ENCODE measurements at regions not wholly inside any gene's neighbourhood (a gene's known extent, or its start where the extent isn't known, plus 50 kb on each side); places are given as distances from the start of the nearest gene placed in this dataset.

DNA sequence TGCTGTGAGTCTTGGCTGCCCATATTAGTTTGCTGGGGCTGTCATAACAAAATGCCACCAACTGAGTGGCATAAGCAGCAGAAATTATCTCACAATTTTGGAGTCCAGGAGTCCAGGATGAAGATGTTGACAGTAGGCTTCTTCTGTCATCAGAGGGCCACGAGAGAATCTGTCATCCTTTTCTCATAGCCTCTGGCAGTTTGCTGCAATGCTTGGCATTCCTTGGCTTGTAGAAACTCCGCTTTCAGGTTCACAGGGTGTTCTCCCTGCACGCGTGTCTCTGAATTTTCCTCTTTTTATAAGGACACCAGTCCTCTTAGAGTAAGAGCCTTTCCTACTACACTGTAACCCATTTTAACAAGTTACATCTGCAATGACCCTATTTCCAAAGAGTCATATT, 838.4 kb downstream of the TFAP2A start:
- intact Hi-C loops (cut with DNase I) = no loop called here
- Histone ChIP-seq H3K27ac (no peak overlapping the region), H3K36me3 (replicated peaks in 1 of 2) (no peaks in the 10 kb centered on the region), H3K4me1 (replicated peaks in 1 of 2) (no peaks in the 10 kb centered on the region), H3K9me3 (replicated peaks in 1 of 3) (no peaks in the 10 kb centered on the region), H3K4me3 (no peak overlapping the region), H3K27me3 (no peaks in the 10 kb centered on the region)
- no peak for TF ChIP-seq POLR2A (IDR thresholded peaks at IDR 0.05)
- TF ChIP-seq, protein P1, sequence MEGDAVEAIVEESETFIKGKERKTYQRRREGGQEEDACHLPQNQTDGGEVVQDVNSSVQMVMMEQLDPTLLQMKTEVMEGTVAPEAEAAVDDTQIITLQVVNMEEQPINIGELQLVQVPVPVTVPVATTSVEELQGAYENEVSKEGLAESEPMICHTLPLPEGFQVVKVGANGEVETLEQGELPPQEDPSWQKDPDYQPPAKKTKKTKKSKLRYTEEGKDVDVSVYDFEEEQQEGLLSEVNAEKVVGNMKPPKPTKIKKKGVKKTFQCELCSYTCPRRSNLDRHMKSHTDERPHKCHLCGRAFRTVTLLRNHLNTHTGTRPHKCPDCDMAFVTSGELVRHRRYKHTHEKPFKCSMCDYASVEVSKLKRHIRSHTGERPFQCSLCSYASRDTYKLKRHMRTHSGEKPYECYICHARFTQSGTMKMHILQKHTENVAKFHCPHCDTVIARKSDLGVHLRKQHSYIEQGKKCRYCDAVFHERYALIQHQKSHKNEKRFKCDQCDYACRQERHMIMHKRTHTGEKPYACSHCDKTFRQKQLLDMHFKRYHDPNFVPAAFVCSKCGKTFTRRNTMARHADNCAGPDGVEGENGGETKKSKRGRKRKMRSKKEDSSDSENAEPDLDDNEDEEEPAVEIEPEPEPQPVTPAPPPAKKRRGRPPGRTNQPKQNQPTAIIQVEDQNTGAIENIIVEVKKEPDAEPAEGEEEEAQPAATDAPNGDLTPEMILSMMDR (IDR thresholded peaks at IDR 0.05) = no peak
- DNase-seq = no peak
- 80 to 92% (median 82%) methylated on average over 4 of the region's 4 CpGs for WGBS, 4 donors

DNA sequence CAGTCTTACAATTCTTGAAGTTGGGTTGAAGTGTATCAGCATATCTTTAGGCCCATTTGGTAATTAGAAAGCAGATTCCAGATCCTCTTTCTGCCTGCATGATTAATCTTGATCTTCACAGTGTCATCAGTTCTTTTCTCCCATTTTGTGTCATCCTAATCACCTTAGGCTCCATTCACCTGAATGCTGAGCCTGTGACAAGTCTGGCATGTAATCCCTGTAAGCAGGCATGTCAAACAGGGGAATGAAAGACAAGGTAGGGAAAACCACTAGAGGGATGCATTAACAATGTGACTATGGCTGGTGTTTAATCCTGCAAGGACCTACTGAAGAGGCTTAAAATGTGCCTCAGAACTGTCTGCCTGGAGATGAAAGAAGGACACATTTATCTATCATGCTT, 848.8 kb downstream of the TFAP2A start:
- TF ChIP-seq, protein P1 (IDR thresholded peaks at IDR 0.05) = no peak
- TF ChIP-seq POLR2A (IDR thresholded peaks at IDR 0.05) = no peak
- Histone ChIP-seq H3K27me3 (no peaks in the 10 kb centered on the region), H3K27ac (no peak overlapping the region), H3K36me3 (replicated peaks in 1 of 2) (no peaks in the 10 kb centered on the region), H3K4me1 (replicated peaks in 1 of 2) (no peaks in the 10 kb centered on the region), H3K9me3 (replicated peaks in 1 of 3) (no peaks in the 10 kb centered on the region), H3K4me3 (no peak overlapping the region)
- no peak for DNase-seq
- intact Hi-C loops (cut with DNase I) = no loop called here

DNA sequence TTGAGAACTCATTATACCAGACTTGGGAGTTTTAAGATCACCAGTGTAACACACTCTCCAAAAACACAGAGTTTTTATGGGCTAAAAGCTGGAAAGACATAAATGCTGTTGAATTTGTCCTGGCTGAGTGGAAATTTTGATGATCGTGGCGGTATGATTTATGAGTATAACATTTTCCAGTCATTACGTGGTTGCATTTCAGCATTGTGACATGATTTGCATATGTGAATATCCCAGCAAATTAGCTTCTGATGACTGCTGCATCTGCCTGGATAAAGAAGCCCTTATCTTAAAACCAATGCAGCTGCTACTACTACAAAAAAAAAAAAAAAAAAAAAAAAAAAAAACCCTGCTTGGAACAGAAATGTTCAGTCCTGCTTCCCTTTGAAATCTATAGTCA, 850.9 kb downstream of the TFAP2A start:
- Histone ChIP-seq H3K9me3 (replicated peaks in 1 of 3) (no peaks in the 10 kb centered on the region), H3K36me3 (replicated peaks in 1 of 2) (no peaks in the 10 kb centered on the region), H3K27ac (no peak overlapping the region), H3K4me3 (no peak overlapping the region), H3K4me1 (replicated peaks in 1 of 2) (no peaks in the 10 kb centered on the region), H3K27me3 (no peaks in the 10 kb centered on the region)
- WGBS, 4 donors = 58 to 70% (median 63%) methylated on average over 3 of the region's 3 CpGs
- intact Hi-C loops (cut with DNase I) = no loop called here
- DNase-seq = no peak
- no peak for TF ChIP-seq POLR2A (IDR thresholded peaks at IDR 0.05)
- TF ChIP-seq, protein P1 (IDR thresholded peaks at IDR 0.05) = no peak

- no peaks in the 10 kb centered on the region for H3K9me3 ChIP-seq (replicated peaks in 1 of 3)
- DNase-seq = no peak
- H3K4me1 ChIP-seq (replicated peaks in 1 of 2) = no peaks in the 10 kb centered on the region
- H3K27ac ChIP-seq = no peak overlapping the region
- H3K4me3 ChIP-seq = no peak overlapping the region
- TF ChIP-seq, protein P1 (IDR thresholded peaks at IDR 0.05) = no peak
- TF ChIP-seq POLR2A (IDR thresholded peaks at IDR 0.05) = no peak
- H3K27me3 ChIP-seq = no peaks in the 10 kb centered on the region
- H3K36me3 ChIP-seq (replicated peaks in 1 of 2) = no peaks in the 10 kb centered on the region
- WGBS, 4 donors = 65 to 71% (median 67%) methylated on average over 1 of the region's 1 CpG
- intact Hi-C loops (cut with DNase I) = no loop called here
These were observed 851.3 kb downstream of the TFAP2A start for GRCh38 chr6:9563568-9563967.
